Stimulated activated CD8-positive, alpha-beta memory T cell treated with anti-CD3 and anti-CD28 coated beads, Interleukin-15, amount 100 ng/mL, for 48 hours (primary cell): ENCODE measurements at regions not wholly inside any gene's neighbourhood (a gene's known extent, or its start where the extent isn't known, plus 50 kb on each side); places are given as distances from the start of the nearest gene placed in this dataset.

Source experiments
- DNase-seq, 2 donors: peaks; one replicate each; pipeline ENCODE4 v3.0.0-alpha.2; 2020; ENCODE audit warnings: low read depth in 2 of 2

DNA sequence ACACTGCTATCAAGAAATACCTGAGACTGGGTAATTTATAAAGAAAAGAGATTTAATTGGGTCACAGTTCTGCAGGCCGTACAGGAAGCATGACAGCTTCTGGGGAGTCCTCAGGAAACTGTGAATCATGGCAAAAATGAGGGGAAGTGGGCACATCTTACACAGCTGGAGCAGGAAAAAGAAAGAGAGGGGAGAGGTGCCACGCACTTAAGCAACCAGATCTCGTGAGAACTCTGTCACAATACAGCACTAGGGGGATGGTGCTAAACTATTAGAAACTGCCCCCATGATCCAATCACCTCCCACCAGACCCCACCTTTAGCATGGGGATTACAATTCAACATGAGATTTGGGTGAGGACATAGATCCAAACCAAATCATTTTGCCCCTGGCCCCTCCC is 105.5 kb upstream of the CPLX2 start:
- no peak for DNase-seq

DNA sequence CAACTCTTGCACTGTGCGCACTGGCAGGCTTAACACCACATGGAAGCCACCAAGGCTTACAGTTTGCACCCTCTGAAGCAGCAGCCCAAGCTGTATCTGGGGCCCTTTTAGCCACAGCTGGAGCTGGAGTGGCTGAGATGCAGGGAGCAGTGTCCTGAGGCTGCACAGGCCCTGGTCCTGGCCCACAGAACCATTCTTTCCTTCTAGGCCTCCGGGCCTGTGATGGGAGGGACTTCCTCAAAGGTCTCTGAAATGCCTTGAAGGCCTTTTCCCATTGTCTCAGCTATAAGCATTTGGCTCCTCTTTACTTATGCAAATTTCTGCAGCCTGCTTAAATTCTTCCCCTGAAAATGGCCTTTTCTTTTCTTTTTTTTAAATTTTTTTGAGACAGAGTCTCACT is 104.4 kb upstream of the CPLX2 start:
- DNase-seq = no peak

DNA sequence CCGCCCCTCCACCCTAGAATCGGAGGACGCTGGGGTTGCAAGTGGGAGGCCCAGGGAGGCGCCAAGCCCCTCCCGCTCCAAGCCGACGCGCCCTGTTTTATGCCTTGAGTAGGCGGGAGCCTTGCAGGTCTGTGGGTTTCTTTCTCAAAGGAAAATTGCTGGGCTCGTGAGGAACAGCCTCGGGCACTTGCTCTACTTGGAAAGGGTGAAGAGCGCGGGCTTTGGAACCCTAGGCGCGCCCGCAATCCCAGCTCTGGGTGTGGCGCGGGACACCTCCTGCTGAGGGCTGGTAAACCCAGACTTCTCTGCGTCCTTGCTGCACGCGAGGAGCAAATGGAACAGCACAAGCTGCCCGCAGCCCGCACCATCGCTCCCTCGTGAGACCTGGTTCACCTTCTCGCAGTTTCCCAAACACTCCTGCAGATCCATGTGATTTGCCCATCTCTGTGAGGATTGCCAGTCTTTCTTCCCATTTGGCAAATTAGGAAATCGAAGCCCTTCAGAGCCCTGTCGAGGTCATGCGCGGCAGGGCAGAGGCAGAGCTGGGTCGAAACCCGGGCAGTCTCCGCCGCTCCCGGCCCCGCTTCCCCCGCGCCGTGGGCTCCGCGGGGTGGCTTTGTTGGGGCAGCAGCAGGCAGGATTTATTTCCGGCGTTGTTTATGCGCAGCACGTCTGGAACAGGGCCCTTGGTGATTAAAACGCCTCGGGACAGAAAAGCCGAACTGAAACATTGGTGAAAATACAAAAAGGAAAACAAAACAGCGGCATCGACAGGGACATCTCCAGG is 98.4 kb upstream of the CPLX2 start:
- no peak for DNase-seq

DNA sequence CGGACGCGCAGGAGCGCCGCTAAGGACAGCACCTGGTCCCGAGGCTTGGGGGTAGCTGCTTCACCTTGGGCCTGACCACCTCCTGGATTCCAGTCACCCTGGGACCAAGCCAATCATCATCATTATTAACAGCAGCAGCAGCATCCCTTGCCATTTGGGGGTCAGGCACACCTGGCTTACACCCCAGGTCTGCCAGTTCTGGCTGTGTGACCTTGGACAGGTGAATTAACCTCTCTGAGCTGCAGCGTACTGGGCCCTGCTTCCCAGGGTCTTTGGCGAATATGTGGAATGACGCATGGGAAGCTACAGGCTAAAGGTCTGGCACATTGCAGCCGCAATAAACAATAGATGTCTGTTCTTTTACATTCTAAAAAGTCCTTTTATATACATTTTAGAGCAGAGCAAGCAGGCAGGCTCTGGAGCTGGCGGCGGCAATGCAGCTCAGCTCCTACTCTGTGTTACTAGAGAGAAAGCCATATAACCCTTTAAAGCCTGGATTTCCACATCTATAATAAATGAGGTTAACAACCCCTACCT is 97.8 kb upstream of the CPLX2 start:
- DNase-seq = no peak

DNA sequence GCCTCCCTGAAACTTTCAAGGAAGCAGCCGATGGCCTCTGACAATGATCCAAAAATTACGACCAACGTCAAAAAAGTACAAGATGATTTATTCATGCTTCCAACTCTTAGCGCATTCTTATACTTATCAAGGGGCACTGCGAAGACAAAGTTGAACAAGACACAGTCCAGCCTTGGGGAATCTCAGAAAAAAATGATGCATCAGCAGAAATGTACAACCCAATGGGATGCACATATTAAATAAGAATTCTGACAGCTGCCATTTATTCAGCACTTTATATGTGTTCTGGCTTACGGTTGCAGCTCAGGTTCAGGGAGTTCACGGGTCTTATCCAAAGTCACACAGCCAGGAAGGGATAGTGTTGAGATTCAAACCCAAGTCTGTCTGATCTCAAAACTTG is 96.0 kb upstream of the CPLX2 start:
- DNase-seq = no peak

DNA sequence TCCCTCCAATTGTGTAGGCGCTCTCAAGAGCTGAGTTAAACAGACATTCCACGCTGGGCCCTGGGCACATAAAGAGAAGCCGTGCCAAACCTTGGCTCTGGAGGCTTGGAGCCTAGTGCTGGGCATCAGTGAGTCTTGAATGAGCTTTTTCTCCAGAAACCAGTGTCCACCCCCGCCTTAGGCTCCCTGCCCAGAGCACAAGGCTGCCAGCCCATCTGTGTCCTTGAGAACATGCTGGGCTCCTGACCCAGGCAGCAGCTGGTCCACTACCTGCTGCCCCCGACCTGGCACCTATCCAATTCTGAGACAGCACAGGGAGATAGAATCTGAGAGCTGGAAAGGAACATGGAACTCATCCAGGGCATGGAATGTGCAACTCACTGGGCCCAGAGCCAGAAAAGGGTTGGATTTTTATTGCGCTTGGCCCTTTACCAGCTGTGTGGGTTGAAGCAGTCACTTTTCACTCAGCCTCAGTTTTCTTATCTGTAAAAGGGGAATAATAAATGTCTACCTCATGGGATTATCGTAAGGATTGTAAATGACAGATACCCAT is 92.4 kb upstream of the CPLX2 start:
- DNase-seq = no peak

DNA sequence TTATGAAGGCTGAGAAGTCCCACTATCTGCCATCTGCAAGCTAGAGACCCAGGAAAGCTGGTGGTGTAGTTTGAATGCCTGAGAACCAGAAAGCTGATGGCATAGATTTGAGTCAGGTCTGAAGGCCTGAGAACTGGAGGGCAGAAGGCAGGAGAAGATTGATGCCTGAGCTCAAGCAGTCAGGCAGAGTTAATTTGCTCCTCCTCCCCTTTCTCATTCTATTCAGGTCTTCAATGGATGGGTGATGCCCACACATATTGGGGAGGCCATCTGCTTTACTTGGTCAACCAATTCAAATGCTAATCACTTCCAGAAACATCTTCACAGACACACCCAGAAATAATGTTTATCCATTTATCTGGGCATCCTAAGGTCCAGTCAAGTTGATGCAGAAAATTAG is 87.6 kb upstream of the CPLX2 start:
- DNase-seq = no peak

DNA sequence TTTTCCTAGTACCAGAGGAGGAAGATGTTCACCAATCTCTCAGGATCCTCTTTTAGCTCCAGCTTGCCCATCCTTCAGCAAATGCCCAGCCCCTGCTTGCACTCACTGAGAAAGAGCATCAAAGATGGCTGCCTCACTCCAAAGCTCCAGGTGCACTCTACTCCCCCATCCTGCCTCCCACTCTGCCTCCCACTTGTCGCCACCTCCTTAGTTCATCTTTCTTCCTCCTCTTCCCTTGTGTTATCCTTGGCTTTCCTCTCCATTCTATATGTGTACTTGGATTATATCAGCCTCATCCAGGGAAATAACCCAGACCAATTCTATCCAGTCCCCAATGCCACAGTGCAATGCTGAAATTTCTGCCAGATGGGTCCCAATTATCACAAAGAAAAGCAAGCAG is 87.1 kb upstream of the CPLX2 start:
- DNase-seq = no peak

DNA sequence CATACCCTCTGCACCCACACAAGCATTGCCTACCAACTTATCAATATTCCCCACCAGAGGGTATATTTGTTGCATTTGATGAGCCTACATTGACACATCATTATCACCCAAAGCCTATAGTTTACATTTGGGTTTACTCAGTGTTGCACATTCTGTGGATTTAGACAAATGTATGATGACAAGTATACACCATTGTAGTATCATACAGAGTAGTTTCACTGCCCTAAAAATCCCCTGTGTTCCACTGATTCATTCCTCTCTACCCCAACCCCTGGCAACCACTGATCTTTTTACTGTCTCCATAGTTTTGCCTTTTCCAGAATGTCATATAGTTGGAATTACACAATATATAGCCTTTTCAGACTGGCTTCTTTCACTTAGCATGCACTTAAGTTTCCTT is 85.7 kb upstream of the CPLX2 start:
- DNase-seq = no peak

DNA sequence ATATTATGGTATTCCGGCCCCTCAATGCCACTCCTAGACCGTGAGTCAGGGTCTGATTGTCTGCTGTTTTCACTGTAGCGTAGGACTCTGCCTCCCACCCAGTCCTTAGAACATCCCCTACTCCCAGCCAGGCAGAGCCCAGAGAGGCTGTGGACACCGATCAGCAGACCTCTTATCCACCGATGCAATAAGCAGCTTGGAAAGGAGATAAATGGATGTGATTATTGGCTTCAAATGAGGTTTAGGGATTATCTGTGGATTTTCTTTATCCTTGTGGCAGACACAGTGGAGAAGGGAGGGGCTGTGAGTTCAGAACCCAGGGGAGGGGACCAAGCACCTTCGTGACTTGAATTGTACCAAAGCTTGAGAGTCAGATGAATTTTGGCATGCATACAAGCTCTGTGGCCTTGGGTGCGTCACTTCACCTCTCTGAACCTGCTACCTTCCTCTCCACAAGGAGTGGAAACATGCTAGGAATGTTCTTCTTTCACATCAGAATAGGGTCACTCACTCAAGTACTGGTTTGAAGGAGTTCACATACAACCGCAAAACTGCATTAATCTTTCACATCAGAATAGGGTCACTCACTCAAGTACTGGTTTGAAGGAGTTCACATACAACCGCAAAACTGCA is 83.1 kb upstream of the CPLX2 start:
- no peak for DNase-seq

DNA sequence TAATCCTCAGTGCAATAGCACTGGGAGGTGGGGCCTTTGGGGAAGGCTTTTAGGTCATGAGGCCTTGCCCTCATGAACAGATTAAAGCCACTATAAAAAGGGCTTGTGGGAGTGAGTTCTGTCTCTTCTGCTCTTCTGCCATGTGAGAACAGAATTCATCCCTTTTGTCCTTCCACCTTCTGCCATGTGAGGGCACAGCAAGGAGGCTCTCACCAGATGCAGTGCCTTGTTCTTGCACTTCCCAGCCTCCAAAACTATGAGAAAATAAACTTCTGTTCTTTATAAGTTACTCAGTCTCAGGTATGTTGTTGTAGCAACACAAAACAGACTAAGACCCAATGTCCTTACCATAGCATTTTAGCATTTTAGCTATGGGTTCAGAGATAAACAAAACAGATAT is 81.7 kb upstream of the CPLX2 start:
- no peak for DNase-seq

DNA sequence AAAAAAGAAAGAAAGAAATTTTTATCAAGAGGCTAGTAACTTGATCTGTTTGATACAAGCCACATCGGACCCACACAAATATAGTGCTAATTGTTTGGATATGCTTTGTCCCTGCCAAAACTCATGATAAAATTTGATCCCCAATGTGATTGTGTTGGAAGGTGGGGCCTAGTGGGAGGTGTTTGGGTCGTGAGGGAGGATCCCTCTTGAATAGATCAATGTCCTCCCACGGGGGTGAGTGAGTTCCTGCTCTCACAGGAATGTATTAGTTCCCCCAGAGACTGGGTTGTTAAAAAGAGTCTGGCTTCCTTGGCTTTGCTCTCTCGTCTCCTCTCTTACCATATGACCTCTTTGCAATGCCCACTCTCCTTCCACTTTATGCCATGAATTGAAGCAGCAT is 80.6 kb upstream of the CPLX2 start:
- DNase-seq = no peak

DNA sequence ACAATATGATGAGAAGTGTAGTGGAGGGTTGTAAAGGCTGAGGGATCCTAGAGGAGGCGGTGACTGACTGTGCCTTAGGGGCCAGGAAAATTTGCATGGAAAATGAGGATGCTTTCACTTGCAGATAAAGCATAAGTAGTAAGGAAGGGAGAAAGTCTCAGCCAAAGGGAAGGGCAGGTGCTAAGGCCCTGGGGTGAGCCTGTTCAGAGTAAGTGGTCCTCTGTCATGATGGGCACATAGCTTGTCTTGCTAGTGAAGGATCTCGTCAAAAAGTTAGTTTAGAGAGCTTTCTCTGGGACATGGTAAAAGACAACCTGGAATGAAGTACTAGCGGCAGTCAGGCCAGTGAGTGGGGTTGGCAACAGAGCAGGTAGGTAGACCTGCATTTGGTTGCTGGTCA is 75.4 kb upstream of the CPLX2 start:
- no peak for DNase-seq

DNA sequence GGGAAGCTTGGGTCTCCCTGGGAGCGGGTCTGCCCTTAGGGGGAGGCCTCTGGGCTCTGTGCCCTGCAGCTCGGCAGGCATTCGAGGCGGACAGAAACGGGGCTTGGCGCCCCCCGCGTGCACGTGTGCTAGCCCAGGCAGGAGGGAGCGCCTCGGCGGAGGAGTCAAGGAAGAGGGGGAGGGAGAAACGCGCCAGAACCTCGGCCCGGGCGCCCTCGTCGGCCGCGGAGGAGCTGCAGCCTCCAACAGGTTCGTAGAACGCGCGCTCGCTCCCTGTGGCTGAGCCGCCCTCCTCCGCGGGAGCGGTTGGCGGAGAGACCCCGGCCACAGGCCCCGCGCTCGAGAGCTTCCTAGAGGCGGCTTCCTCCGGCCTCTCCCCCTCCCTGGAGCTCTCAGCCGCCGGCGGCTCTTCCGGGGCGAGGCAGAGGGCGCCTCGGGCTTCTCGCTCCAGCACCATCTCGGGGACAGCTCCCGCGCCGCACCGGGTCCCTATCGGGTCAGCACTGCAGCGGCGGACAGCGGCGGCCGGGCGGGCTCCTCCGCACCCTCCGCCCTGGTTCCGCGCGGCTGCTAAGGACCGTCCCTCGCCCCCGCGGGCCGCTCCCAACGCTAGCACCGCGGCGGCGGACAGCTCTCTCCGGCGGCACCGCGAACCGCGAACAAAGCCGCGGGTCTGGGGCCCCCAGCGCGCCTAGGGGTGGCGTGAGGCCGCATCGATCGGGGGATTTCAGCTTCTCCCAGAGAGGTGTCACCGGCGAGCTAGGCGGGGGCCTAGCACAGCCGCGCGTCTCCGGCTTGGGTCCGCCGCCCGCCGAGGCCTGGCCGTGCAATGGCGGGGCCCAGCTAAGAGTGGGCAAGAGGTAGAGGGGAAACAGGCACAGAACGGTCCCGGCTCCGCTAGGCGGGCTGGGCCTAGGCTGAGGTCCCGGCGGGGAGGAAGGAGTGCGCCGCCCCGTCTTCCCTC is 74.6 kb upstream of the CPLX2 start:
- DNase-seq = peak; percentile 63 to 66

DNA sequence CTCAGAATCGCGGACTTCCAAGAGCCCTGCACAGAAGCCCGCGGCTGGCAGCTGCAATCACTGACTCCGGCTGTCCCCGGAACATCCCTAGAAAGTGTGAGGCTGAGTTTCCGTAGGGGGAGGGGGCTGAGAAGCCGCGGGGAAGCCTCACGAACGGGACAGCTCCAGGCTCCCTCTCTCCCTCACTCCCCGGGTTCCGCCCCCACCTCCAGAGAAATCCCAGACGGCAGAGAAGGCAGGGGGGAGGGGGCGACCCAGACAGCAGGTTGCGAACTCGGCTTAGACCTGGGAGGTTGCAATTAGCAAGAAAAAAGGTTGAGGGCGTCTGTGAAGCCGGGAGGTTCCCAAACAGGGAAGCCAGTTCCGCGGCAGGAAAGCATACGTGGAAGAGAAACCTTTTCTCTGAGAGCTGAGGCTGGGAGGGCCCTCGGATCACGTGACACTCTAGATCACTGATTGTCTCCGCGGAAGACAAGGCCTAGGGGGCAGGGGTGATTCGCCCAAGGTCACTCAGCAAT is 73.8 kb upstream of the CPLX2 start:
- no peak for DNase-seq

DNA sequence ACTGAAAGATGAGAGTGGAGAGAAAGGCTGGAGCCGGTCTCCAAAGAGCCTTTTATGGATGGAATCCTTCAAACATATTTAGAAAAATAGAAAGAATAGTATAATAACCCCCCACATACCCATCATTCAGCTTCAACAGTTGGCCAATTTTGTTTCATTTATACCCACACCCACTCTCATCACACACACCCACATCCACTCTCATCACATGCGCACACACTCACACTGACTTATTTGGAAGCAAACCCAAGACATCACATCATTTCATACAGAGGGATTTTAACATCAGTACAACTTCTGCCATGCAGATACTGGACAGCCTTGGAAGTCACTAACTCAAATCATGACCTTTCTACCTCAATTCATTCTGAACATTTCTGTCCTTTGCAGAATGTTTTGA is 72.8 kb upstream of the CPLX2 start:
- no peak for DNase-seq

DNA sequence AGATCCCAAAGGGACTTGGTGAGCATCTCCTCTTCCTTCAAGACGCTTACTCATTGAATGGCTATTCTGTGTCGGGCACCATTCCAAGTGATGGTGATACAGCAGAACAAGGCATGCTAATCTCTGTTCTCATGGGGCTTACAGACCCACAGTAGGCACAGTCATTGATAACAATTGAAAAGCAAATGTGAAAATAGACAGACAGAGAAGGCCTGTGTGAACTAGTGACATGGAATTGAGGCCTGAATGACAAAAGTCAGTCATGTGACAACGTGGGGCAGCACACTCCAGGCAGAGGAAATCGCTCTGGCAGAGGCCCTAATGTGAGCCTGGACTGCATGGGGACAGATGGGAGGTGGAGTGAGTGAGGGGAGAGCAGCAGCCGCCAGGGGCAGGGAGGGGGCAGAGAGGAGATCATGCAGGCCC is 70.7 kb upstream of the CPLX2 start:
- no peak for DNase-seq

DNA sequence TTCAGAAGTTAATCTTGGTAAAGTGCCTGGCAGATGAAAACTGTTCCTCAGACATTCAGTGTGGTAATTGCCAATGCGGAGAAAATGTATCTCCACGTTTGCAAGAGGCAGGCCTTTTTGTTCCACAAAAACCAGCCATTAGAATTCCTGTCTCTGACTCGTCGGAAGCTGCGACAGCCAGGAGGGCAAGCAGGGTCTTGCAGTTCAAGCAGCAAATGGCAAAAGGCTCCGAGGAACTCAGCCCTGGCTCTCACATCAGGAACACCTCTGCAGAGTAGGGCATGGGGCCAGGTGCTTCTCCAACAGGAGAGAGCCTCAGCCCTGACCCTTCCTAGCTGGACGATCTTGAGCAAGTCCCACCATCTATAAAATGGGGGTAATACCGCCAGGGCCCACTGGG is 69.0 kb upstream of the CPLX2 start:
- no peak for DNase-seq

DNA sequence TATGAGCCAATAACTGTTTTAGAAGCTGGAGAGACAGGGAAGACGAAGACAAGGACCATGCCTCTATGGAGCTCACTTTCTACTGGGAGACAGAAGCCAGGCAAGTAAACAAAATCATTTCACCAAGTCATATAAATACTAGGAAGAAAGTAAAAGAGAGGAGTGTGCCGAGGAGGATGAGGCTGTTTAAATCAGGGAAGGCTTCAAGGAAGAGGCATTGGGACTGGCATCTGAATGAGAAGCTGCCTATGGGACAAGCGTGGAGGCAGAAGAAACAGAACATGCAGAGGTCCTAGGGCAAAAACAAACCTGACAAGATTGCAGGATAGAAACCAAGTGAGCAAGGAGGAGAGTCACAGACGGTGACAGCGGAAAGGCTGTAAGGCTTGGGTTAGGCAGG is 68.1 kb upstream of the CPLX2 start:
- DNase-seq = no peak

DNA sequence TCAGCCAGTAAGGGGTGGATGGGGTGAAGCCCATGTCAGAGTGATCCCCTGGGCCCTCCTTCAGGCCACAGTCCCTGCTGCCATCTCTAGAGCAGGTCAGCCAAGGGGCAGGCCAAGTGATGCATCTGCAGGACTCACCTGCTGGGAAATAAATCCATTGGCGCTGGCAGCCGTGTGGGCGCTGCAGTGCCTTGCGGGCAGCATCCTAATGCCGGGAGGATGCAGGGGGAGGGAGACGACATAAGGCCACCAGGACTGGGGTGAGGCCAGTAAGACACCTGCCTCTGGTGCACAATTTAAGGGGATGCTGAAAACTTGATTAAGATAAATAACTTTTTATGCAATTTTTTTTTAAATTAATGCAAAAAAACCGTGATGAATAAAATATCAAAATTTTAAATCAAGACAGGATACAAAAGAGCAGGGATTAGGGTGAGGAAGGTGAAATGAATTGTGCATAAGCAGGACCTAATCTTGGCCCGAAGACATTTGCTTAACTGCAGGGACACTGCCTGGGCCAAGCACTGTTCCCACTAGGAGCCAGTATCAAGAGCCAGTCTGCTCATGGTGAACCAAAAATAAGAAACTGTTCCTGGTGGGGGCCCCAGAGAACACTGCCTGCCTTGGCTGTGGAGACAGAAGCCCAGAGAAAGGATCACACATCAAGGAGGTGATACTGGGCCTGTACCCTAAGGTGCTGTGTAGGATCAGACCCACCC is 67.5 kb upstream of the CPLX2 start:
- DNase-seq = no peak
